SKM-1 treated with dmso at 0.1 percent for 144 hours (cell line): ENCODE measurements at regions not wholly inside any gene's neighbourhood (a gene's known extent, or its start where the extent isn't known, plus 50 kb on each side); places are given as distances from the start of the nearest gene placed in this dataset.

Experiments
- DNase-seq: peaks from one replicate; lab custom pipeline; 2025; ENCODE audit not compliant: unreplicated experiment; lab: John Stamatoyannopoulos, UW

DNA sequence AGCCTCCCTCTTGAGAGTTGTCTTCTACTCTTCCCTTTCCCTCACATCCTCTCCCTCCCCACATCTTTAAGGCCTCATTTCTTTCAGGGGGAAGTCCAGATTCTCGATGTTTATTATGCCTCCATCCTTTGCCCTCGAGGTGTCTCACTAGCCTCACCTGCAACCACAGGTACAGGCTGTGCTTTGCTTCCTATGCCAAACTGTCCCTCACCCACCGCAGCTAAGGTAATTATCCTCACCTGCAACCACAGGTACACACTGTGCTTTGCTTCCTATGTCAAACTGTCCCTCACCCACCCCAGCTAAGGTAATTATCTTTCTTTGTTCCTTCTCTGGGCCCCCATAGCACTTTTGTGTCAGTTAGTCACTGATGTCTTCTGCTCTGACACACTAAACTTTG lies 328.1 kb upstream of the SNX7 start:
- DNase-seq: no peak

DNA sequence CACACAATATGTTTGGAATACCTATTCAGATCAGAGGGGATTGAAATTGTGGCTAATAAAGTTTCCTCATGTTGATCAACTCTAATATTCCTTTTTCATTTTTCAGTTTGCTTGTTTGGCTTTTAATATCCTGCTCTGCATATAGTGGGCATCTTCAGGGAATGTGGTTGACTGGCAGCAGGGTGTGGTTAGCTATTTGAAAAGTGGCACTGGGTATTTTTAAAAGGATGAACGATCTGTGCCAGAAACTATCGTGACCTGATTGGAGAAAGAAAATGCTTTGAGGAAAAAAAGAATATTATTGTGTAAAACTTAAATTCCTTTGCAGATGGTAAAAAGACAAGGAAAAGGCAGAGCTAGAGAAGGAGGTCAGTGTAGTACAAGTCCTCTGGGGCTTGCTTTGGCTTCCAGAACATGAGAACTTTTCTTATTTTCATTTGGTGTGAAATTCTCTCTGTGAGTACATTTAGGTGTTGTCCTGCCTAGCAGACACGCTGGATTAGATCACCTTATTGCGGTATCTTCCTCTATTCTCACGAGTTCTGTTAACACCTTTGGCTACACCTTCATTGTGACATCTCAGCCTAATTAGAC lies 329.7 kb upstream of the SNX7 start:
- DNase-seq: no peak

- no peak for DNase-seq
Observed at GRCh38 chr1:98331243-98331642, 330.3 kb upstream of the SNX7 start.

GRCh38 chr1:98330224-98330623 lies 331.3 kb upstream of the SNX7 start:
- no peak for DNase-seq

DNA sequence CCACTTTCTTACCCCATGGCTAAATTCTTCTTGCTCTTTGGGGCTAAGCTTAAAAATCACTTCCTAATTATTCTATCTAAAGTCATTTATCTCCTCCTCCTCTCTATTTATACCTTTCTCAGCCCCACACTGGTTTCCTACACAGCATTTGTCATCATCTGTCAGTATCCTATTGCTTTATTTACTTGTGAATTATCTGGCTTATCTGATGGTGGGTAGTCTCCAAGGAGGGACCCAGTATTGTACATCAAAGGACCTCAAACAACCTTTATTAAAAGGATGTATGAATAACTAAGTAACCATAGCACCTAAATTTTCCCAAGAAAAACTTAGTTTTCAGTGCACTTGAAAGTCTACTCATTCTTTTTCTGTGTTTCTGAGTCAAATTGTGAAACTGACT lies 332.7 kb upstream of the SNX7 start:
- no peak for DNase-seq

GRCh38 chr1:98327220-98327861 lies 334.2 kb upstream of the SNX7 start:
- DNase-seq: no peak

DNA sequence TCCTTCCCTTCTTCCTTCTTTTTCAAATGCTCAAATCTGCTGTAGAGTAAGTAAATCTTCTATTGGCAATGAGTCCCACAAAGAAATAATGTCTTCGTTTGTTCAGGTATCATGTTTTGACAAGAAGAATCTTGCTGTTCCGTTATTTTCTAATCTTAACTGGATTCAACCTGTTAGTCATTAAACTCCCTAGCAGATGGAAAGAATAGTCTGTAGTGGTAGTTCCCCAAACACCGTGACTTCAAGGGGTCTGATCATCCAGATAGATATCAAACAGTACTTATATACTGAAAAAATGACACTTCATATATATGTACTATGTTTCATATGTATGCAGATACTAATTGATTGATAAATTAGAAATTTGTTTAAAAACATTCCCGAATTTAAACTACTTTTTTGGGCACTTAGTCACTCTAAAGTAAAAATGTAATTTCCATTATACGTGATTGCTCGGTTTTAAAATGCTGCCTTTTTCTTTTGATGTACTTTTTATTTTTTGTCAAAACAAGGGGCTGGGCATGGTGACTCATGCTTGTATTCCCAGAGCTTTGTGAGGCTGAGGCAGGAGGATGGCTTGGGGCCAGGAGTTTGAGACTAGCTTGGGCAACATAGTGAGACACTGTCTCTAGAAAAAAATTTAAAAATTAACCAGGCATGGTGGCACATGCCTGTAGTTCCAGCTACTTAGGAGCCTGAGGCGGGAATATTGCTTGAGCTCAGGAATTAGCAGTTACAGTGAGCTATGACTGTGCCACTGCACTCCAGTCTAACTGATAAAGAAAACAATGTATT lies 335.7 kb upstream of the SNX7 start:
- DNase-seq: no peak

GRCh38 chr1:98323906-98324358 lies 337.6 kb upstream of the SNX7 start:
- peak; percentile 95 for DNase-seq

GRCh38 chr1:98323388-98323787 lies 338.1 kb upstream of the SNX7 start:
- peak; percentile 71 for DNase-seq

DNA sequence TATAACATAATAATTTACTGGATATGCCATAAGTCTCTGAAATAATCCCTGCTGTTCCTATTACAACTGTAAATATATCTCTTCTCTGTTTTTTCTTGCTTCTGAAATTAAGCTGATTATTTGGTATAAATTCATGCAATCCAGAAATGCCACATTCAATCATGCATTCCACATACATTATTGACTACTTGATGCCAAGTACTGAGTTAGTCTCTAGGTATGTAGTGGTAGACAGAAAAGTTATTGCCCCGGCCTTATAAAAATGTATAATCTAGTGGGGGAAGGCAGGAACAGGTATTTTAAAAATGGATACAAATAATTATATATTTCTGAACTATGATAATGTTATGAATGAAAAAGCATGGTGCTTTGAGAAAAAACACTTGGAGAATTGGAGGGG lies 338.6 kb upstream of the SNX7 start:
- no peak for DNase-seq

GRCh38 chr1:98322086-98322485 lies 339.4 kb upstream of the SNX7 start:
- DNase-seq: no peak

GRCh38 chr1:98321191-98321590 lies 340.3 kb upstream of the SNX7 start:
- DNase-seq: no peak

DNA sequence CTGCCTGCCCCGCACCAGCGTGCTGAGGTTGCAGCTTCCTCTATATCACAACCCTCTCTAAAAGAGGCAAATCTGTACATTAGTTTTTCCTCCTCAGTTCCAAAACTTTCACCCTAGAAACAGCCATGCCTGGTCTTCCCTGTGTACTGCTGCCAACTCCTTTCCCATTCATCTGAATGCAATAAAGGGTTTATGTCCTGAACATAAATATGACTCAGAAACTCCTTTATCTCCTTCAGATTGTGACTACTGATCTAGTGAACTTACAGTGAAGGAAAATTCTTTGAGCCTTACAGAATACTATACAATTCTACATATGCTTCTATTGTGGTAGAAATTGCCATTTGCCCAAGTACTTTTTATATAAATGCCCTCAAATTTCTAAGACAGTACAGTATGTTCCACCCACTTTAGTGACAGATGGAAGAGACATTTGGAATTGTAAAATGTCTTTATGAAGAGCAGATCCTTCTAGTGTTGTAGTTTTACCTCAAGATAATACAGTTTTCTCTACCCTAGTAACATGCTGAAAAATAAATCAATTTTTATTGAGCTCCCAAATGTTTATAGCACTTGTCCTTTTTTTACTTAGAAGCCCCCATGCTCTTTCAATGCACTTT lies 345.1 kb upstream of the SNX7 start:
- no peak for DNase-seq

GRCh38 chr1:98315309-98315708 lies 346.2 kb upstream of the SNX7 start:
- no peak for DNase-seq

DNA sequence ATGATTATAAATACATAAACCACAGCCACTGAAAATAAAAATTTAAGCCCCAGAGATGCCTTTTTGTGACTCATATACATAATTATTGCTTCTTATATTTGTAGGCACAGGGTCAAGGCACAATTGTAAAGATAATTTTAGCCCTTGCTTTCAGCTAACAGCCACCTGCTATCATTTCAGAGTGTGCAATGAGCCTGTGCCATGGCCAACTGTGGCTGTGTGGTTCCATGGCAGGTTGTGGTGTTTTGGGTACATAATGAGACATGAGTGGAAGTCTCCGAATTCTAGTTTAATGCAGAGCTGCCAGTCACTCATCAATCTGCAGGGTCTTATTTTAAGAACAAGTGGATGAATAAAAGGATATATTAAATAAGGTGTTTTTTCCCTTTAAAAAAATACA lies 346.9 kb upstream of the SNX7 start:
- no peak for DNase-seq

- no peak for DNase-seq
Observed at GRCh38 chr1:98306517-98307089, 354.9 kb upstream of the SNX7 start.

- DNase-seq: no peak
Observed at GRCh38 chr1:98305362-98305761, 356.2 kb upstream of the SNX7 start.

- no peak for DNase-seq
Observed at GRCh38 chr1:98304888-98305287, 356.6 kb upstream of the SNX7 start.

DNA sequence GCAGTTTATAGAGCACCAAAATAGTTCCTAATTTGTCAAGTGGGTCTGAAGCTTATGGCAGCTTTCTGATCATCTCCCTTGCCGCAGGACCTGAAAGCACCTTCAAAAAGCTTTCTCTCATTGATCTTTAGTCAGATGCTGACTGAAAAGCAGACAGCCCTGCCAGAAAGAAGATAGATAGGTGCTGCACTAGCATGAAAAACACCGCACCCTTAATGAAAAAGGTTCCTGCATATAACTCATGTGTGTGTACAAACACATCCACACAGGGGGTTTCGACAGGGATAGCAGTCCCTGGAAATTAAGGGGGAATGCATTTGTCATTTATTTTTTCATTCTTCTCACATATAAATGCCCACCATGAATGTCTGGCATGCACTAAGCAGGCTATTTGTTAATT lies 361.7 kb upstream of the SNX7 start:
- DNase-seq: no peak

DNA sequence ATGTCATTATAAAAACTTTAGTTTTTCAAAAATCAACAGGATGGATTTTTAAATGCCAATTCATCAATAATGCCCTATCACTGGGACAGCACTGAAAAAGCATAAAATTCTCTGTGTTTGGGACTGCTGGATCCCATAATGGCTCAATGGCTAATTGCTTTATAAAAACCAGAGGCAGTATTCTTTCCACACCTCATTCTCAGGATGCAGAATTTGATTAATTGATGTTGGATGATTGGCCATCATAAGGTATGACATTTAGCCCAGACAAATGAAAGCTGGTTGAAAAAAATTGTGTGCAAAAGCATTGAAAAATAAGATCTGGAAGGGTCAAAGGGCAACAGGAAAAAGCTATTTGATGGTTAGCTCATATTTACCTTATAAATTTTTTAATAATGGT lies 362.2 kb upstream of the SNX7 start:
- DNase-seq: no peak

DNA sequence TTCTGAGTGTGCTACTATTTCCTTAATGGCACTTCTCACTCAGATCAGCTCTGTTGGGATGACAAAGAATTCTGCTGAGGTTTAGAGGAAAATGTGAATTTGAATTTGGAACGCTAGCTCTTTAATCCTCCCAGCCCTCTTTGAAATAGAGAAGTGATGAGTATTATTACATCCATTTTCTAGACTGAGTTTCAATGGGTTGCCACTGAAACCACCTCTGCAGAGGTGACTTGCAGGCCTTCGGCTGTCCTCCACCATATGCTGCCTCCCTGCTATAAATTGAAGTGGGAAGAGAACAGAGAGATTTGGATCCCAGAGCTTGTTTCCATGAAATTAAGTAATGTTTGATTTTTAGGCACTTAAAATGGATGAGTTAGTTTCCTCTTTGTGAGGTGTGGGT lies 363.2 kb upstream of the SNX7 start:
- no peak for DNase-seq

GRCh38 chr1:98296681-98297080 lies 364.8 kb upstream of the SNX7 start:
- no peak for DNase-seq
